HUDEP-2 (cell line): ENCODE measurements at regions not wholly inside any gene's neighbourhood (a gene's known extent, or its start where the extent isn't known, plus 50 kb on each side); places are given as distances from the start of the nearest gene placed in this dataset.
A peak's percentile ranks its signal among the peaks of the same experiment; 100 is the strongest.
"Not testable (repeated sequence)": the region's sequence is repeated elsewhere in the genome, so short reads cannot be mapped to it uniquely, and the experiment has no call there.

Source experiments
- DNase-seq, 76 experiments: peaks; one replicate each; lab custom pipeline; 2025; ENCODE audit not compliant: unreplicated experiment in 76 of 76; lab: John Stamatoyannopoulos, UW

- no peak for DNase-seq
These were observed 2252.9 kb upstream of the AGA start for GRCh38 chr4:179695175-179695574.

- no peak for DNase-seq
These were observed 2256.1 kb upstream of the AGA start for GRCh38 chr4:179698321-179698720.

- no peak for DNase-seq
These were observed 2267.9 kb upstream of the AGA start for GRCh38 chr4:179709961-179710624.

DNA sequence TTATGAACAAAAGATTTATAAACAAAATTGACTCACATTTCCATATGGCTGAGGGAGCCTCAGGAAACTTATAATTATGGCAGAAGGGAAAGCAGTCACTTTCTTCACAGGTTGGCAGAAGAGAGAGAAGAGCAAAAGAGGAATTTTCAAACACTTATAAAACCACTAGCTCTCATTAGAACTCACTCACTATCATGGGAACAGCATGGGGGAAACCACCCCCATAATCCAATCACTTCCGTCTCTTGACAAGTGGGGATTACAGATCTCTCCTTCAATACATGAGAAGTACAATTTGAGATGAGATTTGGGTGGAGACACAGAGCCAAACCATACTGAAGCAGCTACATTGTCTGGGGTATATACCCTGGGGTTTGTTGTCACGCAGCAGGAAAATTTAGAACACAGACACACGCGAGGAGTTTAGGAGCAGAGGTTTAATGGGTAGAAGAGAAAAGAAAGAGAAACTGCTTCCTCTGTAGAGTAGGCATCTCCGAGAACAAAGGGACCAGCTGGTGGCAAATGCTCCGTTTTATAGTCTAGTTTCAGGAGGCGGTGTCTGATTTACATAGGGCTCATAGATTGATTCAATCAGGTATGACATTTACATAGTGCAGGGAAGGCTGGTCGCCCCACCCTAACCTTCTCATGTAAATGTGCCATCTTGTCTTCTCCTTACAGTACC is 2277.7 kb upstream of the AGA start:
- no peak for DNase-seq

DNA sequence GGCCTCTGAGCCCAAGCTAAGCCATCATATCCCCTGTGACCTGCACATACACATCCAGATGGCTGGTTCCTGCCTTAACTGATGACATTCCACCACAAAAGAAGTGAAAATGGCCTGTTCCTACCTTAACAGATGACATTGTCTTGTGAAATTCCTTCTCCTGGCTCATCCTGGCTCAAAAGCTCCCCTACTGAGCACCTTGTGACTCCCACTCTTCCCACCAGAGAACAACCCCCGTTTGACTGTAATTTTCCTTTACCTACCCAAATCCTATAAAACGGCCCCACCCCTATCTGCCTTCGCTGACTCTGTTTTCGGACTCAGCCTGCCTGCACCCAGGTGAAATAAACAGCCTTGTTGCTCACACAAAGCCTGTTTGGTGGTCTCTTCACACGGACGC is 2284.3 kb upstream of the AGA start:
- DNase-seq: not testable (repeated sequence)

DNA sequence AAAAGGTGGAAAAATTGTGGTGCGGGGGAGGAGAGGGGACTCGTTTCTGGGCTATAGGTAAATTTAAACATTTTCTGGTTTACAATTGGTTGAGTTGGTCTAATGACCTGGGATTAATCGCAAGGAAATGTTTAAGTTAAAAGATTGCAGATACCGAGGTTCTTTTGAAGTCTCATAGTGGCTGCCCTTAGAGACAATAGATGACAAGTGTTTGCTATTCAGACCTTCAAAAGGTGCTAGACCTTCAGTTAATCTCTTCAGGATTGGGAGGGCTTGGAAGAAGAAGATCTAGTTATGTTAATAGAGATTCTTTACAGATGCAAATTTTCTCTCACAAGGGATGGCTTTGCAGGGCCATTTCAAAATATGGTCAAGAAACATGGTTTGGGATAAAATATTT is 2286.1 kb upstream of the AGA start:
- DNase-seq: no peak

DNA sequence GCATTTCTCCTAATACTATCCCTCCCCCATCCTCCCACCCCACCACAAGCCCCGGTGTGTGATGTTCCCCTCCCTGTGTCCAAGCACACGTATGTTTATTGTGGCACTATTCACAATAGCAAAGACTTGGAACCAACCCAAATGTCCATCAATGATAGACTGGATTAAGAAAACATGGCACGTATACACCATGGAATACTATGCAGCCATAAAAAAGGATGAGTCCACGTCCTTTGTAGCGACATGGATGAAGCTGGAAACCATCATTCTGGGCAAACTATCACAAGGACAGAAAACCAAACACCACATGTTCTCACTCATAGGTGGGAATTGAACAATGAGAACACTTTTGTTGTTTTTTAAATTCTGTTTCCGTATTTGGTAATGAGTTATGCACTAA is 2294.6 kb upstream of the AGA start:
- DNase-seq: not testable (repeated sequence)

DNA sequence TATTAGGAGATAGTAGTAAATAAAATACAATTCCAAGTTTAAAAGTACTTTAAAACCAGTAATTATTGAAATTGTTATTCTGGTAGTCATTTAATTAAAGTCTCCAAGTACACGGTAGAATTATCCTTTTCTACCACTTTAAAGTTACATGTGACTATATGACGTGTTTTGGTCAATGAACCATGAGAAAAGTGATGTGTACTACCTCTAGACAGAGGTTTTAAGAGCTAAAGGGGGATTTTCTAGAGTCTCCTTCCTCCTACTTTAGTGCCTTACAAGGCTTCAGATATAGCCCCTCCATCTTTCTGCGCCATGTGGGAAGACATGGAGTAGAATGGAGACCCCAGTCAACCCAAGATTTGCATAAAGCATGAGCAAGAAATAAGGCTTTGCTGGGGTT is 2296.6 kb upstream of the AGA start:
- DNase-seq: no peak

GRCh38 chr4:179747218-179747910 is 2305.1 kb upstream of the AGA start:
- no peak for DNase-seq

GRCh38 chr4:179748837-179749236 is 2306.6 kb upstream of the AGA start:
- DNase-seq: no peak

- DNase-seq: peak in 10 of 76 experiments; percentile 1 to 87 (median 62)
These were observed 2308.1 kb upstream of the AGA start for GRCh38 chr4:179750374-179750773.

GRCh38 chr4:179751669-179752068 is 2309.4 kb upstream of the AGA start:
- DNase-seq: no peak

GRCh38 chr4:179755322-179755721 is 2313.1 kb upstream of the AGA start:
- DNase-seq: peak in 3 of 76 experiments; percentile 1 to 22 (median 2)

- DNase-seq: no peak
These were observed 2315.4 kb upstream of the AGA start for GRCh38 chr4:179757641-179758040.

- no peak for DNase-seq
These were observed 2320.6 kb upstream of the AGA start for GRCh38 chr4:179762840-179763239.

DNA sequence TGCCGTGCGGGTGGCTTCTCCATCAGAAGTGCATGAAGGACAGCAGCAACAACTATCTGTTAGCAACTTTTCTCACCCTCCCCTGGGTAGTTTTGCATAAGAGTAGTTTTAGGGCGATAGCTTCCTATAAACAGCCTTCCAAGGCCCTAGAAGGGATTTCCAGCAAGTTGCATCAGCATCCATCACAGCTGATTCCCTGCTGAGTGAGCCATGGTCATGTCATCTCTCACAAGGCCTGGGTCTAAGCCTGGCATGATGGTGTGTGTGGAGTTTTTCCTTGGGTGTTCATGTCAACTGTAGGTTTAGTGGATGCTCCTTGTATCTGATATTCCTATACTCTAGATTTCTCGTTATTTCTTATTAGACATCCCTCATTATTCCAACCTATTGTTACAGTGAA is 2324.7 kb upstream of the AGA start:
- no peak for DNase-seq

DNA sequence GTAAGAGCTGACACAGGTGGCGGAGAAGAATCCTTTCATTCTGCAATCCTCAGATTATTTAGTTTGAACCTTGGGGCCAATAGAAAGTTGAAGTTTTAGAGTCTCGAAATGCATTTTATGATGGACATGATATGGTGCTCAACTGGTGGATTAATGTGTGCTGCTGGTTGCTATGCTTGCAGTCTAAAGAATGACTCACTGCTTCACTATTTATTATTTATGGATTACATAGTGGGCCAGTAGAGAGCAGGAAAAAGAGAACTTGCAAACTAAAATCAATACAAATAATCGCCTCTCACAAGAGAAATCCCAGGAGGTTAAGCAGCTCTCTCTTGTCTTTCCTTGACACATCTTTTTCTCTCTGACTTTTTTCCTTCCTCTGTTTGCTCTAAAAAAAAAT is 2326.8 kb upstream of the AGA start:
- no peak for DNase-seq

DNA sequence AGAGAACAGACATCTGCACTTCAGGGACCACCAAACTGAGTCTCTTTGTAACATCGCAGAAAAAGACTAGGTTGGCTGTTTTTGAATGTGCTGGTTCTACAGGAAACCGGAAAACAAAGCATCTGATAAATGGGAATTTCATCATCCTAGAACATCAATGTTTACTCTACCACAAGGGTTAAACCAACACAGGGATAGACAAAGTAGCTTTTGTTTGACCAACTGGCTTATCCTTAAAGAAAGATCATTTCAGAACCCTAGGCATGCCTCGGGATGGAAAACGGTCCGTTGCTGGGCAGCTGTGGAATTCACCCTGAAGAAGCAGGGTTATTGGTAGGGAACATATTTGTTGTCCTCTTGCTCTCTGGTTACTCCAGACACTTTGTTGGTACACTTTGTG is 2355.5 kb upstream of the AGA start:
- no peak for DNase-seq

- no peak for DNase-seq
These were observed 2361.6 kb upstream of the AGA start for GRCh38 chr4:179803857-179804256.

- DNase-seq: no peak
These were observed 2362.2 kb upstream of the AGA start for GRCh38 chr4:179804440-179804839.

GRCh38 chr4:179817317-179817716 is 2375.1 kb upstream of the AGA start:
- no peak for DNase-seq

GRCh38 chr4:179823342-179823741 is 2381.1 kb upstream of the AGA start:
- DNase-seq: no peak
